NCI-H1105 (cell line): ENCODE measurements at regions not wholly inside any gene's neighbourhood (a gene's known extent, or its start where the extent isn't known, plus 50 kb on each side); places are given as distances from the start of the nearest gene placed in this dataset.

Source experiments
- DNase-seq: peaks from one replicate; lab custom pipeline; 2025; lab: John Stamatoyannopoulos, UW

GRCh38 chr7:45986355-45987298 lies 65.6 kb upstream of the IGFBP3 start:
- DNase-seq = no peak

GRCh38 chr7:45985902-45986301 lies 64.8 kb upstream of the IGFBP3 start:
- no peak for DNase-seq

GRCh38 chr7:45984386-45985295 lies 63.6 kb upstream of the IGFBP3 start:
- no peak for DNase-seq

GRCh38 chr7:45983720-45984255 lies 62.7 kb upstream of the IGFBP3 start:
- no peak for DNase-seq

DNA sequence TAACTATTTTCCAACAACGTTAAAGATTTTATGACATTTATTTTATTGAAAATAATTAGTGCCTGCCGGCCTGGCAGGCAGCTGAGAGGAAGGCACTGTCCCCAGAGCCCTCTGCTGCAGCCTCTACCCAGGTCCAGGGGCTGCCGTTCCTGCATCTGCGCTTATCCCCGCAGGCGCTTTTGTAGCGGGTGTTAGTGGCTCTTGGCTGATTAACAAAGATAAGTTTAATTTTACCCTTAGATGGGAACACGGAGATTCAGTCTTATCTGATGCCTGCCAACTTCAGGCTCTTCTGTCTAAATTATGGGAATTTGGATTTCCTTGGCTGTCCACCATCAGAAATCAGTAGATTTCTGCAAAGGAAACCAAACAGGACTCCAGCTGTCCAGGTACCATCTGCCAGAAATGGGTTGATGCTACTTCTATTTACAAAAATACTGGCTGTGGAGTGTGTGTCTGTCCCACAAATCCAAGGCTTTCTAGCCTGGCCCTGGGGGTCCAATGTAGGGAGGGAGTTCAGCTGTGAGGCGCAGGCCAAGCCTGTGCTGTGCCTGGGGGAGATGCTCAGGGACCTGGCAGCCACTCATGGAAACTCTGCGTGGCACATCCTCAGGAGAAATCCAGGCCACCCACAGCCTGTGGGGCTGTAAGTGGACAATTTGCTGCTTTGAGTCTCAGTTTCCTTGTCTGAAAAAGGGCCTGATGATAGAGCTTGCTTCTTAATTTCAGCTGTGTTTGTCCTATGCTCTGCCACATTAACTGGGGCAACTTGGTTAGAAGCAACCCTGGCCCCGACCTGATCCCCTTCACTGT lies 62.0 kb upstream of the IGFBP3 start:
- DNase-seq = no peak

DNA sequence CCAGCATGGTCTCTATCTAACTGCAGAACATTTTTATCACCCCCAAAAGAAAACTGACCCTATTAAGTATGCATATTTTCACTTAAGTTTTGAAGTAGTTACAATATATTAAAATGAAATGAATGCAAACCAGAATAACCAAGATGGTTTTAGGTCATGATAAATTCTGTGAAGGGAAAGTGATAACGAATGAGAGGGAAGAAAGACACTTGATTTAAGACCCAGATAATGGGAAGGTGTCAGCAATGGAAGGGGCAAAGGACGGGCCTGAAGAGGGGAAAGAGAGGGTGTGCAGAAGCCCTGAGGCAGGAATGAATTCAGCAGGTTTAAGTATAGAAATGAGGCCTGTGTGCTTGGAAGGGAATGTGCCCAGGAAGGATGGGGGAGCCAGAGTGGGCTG lies 61.1 kb upstream of the IGFBP3 start:
- DNase-seq = no peak

- no peak for DNase-seq
Measured at GRCh38 chr7:45980973-45981372, 59.9 kb upstream of the IGFBP3 start.

GRCh38 chr7:45980181-45980905 lies 59.3 kb upstream of the IGFBP3 start:
- no peak for DNase-seq

DNA sequence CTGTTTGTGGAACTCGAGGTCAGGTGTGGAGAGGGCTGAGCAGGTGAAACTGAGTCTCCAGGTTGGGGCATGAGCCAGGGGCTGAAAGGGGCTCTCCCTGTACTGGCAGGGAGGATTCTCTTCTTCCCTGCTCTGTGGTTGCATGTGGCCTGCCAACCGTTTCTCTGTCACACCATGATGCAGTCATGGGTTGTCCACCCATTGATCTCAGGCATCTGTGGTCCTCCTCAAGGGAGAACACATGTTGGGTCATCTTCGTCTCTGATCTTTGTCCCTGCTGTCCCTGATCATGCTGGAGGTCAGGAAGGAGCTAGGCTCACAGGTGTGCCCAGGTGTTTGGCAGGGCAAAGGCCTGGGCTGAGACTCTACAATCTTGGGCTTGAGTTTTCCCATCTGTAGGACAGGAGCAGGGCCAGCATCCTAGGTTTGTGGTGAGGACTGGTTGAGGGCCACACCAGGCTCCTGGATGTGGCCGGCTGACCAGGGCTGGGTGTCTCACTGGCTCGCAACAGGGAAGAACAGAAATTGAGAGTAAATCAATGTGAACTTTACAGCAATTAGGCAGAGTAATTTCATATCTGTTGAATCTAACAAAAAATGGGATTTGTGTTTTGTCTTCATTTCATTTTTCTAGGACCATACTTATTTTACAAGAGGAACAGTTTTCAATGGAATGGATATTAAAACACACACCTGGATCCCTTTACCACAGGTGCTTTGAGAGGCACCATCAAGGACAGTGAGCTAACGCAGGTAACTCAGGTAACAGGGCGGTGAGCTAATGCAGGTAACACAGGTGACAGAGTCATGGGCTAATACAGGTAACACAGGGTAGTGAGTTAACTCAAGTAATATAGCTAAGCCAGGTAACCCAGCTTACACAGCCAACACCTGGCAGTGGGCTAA lies 58.5 kb upstream of the IGFBP3 start:
- DNase-seq = no peak

- DNase-seq = no peak
Measured at GRCh38 chr7:45978731-45979211, 57.7 kb upstream of the IGFBP3 start.

- no peak for DNase-seq
Measured at GRCh38 chr7:45978010-45978681, 57.1 kb upstream of the IGFBP3 start.

- DNase-seq = no peak
Measured at GRCh38 chr7:45977256-45977780, 56.2 kb upstream of the IGFBP3 start.

DNA sequence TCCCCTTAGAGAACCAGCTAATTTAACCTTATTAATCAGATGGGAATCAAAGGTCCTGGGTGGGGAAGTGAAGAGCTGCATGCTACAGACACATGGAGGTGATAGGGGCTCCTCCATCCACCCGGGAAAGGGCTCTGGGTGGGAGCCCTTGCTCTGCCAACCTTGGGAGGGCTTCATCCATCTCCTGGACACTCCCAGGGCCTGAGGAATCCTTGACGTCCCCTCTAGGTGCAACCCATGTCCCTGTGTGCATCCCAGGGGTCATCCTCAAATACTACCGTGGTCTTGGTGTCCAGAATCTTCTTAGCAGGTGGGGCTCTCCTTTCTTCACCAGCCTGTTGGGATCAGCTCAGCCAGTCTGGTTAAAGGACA lies 55.4 kb upstream of the IGFBP3 start:
- no peak for DNase-seq

GRCh38 chr7:45975847-45976484 lies 54.9 kb upstream of the IGFBP3 start:
- DNase-seq = no peak

DNA sequence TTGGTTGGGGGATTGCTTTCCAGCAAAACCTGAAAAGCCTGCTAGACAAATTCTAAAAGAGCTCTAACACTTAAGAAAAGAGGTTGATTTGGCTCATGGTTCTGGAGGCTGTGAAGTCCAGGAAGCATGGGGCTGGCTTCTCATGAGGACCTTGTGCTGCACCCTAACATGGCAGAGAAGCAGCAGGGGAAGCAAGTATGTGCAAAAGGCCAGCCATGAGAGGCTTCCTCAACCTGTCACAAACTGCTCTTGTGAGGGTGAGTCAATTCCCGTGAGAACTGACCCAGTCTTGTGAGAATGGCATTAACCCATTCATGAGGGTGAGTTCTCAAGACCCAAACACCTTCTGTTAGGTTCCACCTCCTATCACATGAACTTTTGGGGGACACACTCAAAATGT lies 54.3 kb upstream of the IGFBP3 start:
- no peak for DNase-seq

GRCh38 chr7:45974540-45975360 lies 53.7 kb upstream of the IGFBP3 start:
- DNase-seq = no peak

GRCh38 chr7:45973725-45974532 lies 52.9 kb upstream of the IGFBP3 start:
- DNase-seq = no peak
